Keratinocyte (primary cell): ENCODE measurements at regions not wholly inside any gene's neighbourhood (a gene's known extent, or its start where the extent isn't known, plus 50 kb on each side); places are given as distances from the start of the nearest gene placed in this dataset.

Experiments used
- CTCF ChIP-seq, 3 experiments: IDR thresholded peaks in 1 of 3; conservative IDR thresholded peaks in 1 of 3; optimal IDR thresholded peaks in 1 of 3; 2 replicates in 2 of 3; 3 replicates in 1 of 3; pipeline versions ENCODE3 to v1.5.1; 2011; ENCODE audit warnings: low read length in 3 of 3, mild to moderate bottlenecking in 3 of 3, moderate library complexity in 2 of 3, control low read depth in 1 of 3, inconsistent platforms in 1 of 3; ENCODE audit not compliant: insufficient read depth in 2 of 3; ENCODE audit errors: extremely low read depth in 1 of 3
- EZH2 ChIP-seq: IDR thresholded peaks from one replicate; pipeline ENCODE4 v1.6.1; 2012; ENCODE audit warnings: inconsistent platforms, mild to moderate bottlenecking, low read length, moderate library complexity

- TF ChIP-seq CTCF (optimal IDR thresholded peaks at IDR 0.05 in 1 of 3, IDR thresholded peaks at IDR 0.05 in 1 of 3, conservative IDR thresholded peaks at IDR 0.05 in 1 of 3; ENCODE audit: extremely low read depth in 1 of 3, insufficient read depth in 2 of 3, low read length in 3 of 3): no peak
- TF ChIP-seq EZH2: no peak
These were observed 126.0 kb upstream of the ACVR2A start for GRCh38 chr2:147718831-147719230.
